ENCODE measurements at regions not wholly inside any gene's neighbourhood (a gene's known extent, or its start where the extent isn't known, plus 50 kb on each side); places are given as distances from the start of the nearest gene placed in this dataset.
A peak's percentile ranks its signal among the peaks of the same experiment; 100 is the strongest.

GRCh38 chr6:43953794-43954310 is 173.4 kb downstream of the MRPL14 start:
- no peaks in the 10 kb centered on the region for H3K9me3 ChIP-seq (replicated peaks; ENCODE audit: control insufficient read depth, insufficient read depth, low read length)
- FAIRE-seq (no peak), DNase-seq (ENCODE audit: low read depth, low spot score) (no peak)
- H3K27me3 ChIP-seq (ENCODE audit: control insufficient read depth in 2 of 2, insufficient read depth in 2 of 2, low read length in 2 of 2): peaks cover 9 to 11% of the 10 kb centered on the region in 2 experiments
- ChIA-PET POLR2A (no interaction called here), CTCF (interaction anchor here (0.7 to 2.5 kb wide), 13 partner anchors 8 to 193 kb away, joined by 3 to 22 read pairs (median 6); no protein-coding TSS in a partner anchor)
- H3K36me3 ChIP-seq (ENCODE audit: control insufficient read depth in 2 of 2, extremely low read depth in 1 of 2, insufficient read depth in 2 of 2, low read length in 2 of 2): no peaks in the 10 kb centered on the region
- TF ChIP-seq CTCF (IDR thresholded peaks at IDR 0.05; ENCODE audit: extremely low read depth in 1 of 2, insufficient read depth in 1 of 2, low read depth in 1 of 2, low read length in 2 of 2) (peak in 1 of 2 donors; percentile 1), MYC (IDR thresholded peaks at IDR 0.05; ENCODE audit: low read depth, low read length) (no peak)
- intact Hi-C loops (cut with micrococcal nuclease): loop anchor here (10.0 kb wide), 1 partner anchor 121 kb away; no protein-coding TSS in a partner anchor
- H4K20me1 ChIP-seq (replicated peaks; ENCODE audit: control insufficient read depth, extremely low read depth, insufficient read depth, low read length): no peaks in the 10 kb centered on the region
- no peak overlapping the region for H3K4me2 ChIP-seq (ENCODE audit: insufficient read depth, low read length)
- H3K9ac ChIP-seq (replicated peaks; ENCODE audit: extremely low read depth, insufficient read depth, low read length): no peak overlapping the region
- dilution Hi-C loops (cut with MboI; ENCODE audit: extremely low pct_ligation_motif_present, low sequenced_read_pairs): no loop called here
- no peak overlapping the region for H3K27ac ChIP-seq (ENCODE audit: insufficient read depth, low read depth, low read length)
- no peak overlapping the region for H3K4me3 ChIP-seq (replicated peaks in 1 of 3; ENCODE audit: insufficient read depth in 1 of 3, low read depth in 1 of 3, low read length in 3 of 3)
- H3K4me1 ChIP-seq (ENCODE audit: control insufficient read depth, extremely low read depth, insufficient read depth, low read length): no peaks in the 10 kb centered on the region
- BruUV-seq (replicated peaks): no TSS peak
- H3K9me1 ChIP-seq (replicated peaks; ENCODE audit: control insufficient read depth, extremely low read depth, insufficient read depth, low read length): no peaks in the 10 kb centered on the region
- no peaks in the 10 kb centered on the region for H3K79me2 ChIP-seq (ENCODE audit: control insufficient read depth, insufficient read depth, low read length)
- H2AFZ ChIP-seq (ENCODE audit: low read depth, low read length): no peak overlapping the region

GRCh38 chr6:43953256-43953655 is 174.0 kb downstream of the MRPL14 start:
- no peaks in the 10 kb centered on the region for H3K9me3 ChIP-seq (replicated peaks; ENCODE audit: control insufficient read depth, insufficient read depth, low read length)
- TF ChIP-seq POLR2AphosphoS5 (IDR thresholded peaks at IDR 0.05; ENCODE audit: insufficient read depth, low read depth, low read length) (no peak), JUN (IDR thresholded peaks at IDR 0.05; ENCODE audit: borderline replicate concordance, insufficient read depth, insufficient read length, low read depth) (no peak), CTCF (IDR thresholded peaks at IDR 0.05; ENCODE audit: extremely low read depth in 1 of 2, insufficient read depth in 1 of 2, low read depth in 1 of 2, low read length in 2 of 2) (no peak), GATA2 (IDR thresholded peaks at IDR 0.05; ENCODE audit: insufficient read depth, insufficient read length, low read depth, low read length) (no peak)
- intact Hi-C loops (cut with micrococcal nuclease): loop anchor here (10.0 kb wide), 1 partner anchor 122 kb away; no protein-coding TSS in a partner anchor
- ChIA-PET CTCF (interaction anchor here (0.7 to 2.5 kb wide), 12 partner anchors 8 to 193 kb away, joined by 3 to 22 read pairs (median 6); no protein-coding TSS in a partner anchor), POLR2A (no interaction called here)
- H3K27ac ChIP-seq (ENCODE audit: insufficient read depth, low read depth, low read length): no peak overlapping the region
- no peaks in the 10 kb centered on the region for H4K20me1 ChIP-seq (replicated peaks; ENCODE audit: control insufficient read depth, extremely low read depth, insufficient read depth, low read length)
- no peak overlapping the region for H3K4me3 ChIP-seq (replicated peaks in 1 of 3; ENCODE audit: insufficient read depth in 1 of 3, low read depth in 1 of 3, low read length in 3 of 3)
- no peaks in the 10 kb centered on the region for H3K36me3 ChIP-seq (ENCODE audit: control insufficient read depth in 2 of 2, extremely low read depth in 1 of 2, insufficient read depth in 2 of 2, low read length in 2 of 2)
- no peak overlapping the region for H3K4me2 ChIP-seq (ENCODE audit: insufficient read depth, low read length)
- BruUV-seq (replicated peaks): no TSS peak
- no peaks in the 10 kb centered on the region for H3K79me2 ChIP-seq (ENCODE audit: control insufficient read depth, insufficient read depth, low read length)
- peaks cover 6 to 9% of the 10 kb centered on the region in 2 experiments for H3K27me3 ChIP-seq (ENCODE audit: control insufficient read depth in 2 of 2, insufficient read depth in 2 of 2, low read length in 2 of 2)
- H3K9ac ChIP-seq (replicated peaks; ENCODE audit: extremely low read depth, insufficient read depth, low read length): no peak overlapping the region
- DNase-seq (ENCODE audit: low read depth, low spot score): no peak
- no peak overlapping the region for H2AFZ ChIP-seq (ENCODE audit: low read depth, low read length)
- dilution Hi-C loops (cut with MboI; ENCODE audit: extremely low pct_ligation_motif_present, low sequenced_read_pairs): no loop called here
- no peaks in the 10 kb centered on the region for H3K4me1 ChIP-seq (ENCODE audit: control insufficient read depth, extremely low read depth, insufficient read depth, low read length)
- no peak for FAIRE-seq
- H3K9me1 ChIP-seq (replicated peaks; ENCODE audit: control insufficient read depth, extremely low read depth, insufficient read depth, low read length): no peaks in the 10 kb centered on the region

Measured in endothelial cell of umbilical vein (primary cell).